ENCODE measurements at regions not wholly inside any gene's neighbourhood (a gene's known extent, or its start where the extent isn't known, plus 50 kb on each side); places are given as distances from the start of the nearest gene placed in this dataset.

GRCh38 chr1:57850176-57850940 is 426.5 kb upstream of the DAB1 start:
- TF ChIP-seq CTCF (conservative IDR thresholded peaks at IDR 0.05 in 1 of 2, IDR thresholded peaks at IDR 0.05 in 1 of 2; ENCODE audit: low read depth in 1 of 2, low read length in 2 of 2) (no peak), EZH2 (IDR thresholded peaks at IDR 0.05; ENCODE audit: low read length, missing control alignments) (no peak)
